BE2C (cell line): ENCODE measurements at regions not wholly inside any gene's neighbourhood (a gene's known extent, or its start where the extent isn't known, plus 50 kb on each side); places are given as distances from the start of the nearest gene placed in this dataset.

Source experiments
- DNase-seq: peaks from one replicate; pipeline ENCODE4 v3.0.0-alpha.2; 2020
- H3K27me3 ChIP-seq: fragments of 250-450 bp; sonication (Bioruptor Pico); 2 replicates; pipeline ENCODE4 v1.5.1; 2020; ENCODE audit warnings: mild to moderate bottlenecking
- H3K36me3 ChIP-seq: fragments of 250-450 bp; sonication (Bioruptor Pico); 2 replicates; pipeline ENCODE4 v1.5.1; 2020; ENCODE audit warnings: mild to moderate bottlenecking
- H3K4me1 ChIP-seq: fragments of 250-450 bp; sonication (Bioruptor Pico); 2 replicates; pipeline ENCODE4 v1.5.1; 2020
- H3K4me3 ChIP-seq: 2 replicates; pipeline ENCODE4 v1.5.1; 2011; ENCODE audit warnings: low read depth, low read length
- H3K9me3 ChIP-seq: fragments of 250-450 bp; sonication (Bioruptor Pico); 2 replicates; pipeline ENCODE4 v1.5.1; 2020
- CTCF ChIP-seq: IDR thresholded peaks from 2 replicates; pipeline ENCODE4 v1.5.1; 2012; ENCODE audit warnings: mild to moderate bottlenecking, low read depth, low read length

GRCh38 chr16:80874925-80875324 is 70.5 kb upstream of the CDYL2 start:
- no peak for TF ChIP-seq CTCF
- no peak for DNase-seq
- no peaks in the 10 kb centered on the region for H3K27me3 ChIP-seq

GRCh38 chr16:80862160-80862705 is 57.8 kb upstream of the CDYL2 start:
- no peak for DNase-seq
- Histone ChIP-seq H3K4me3 (no peak overlapping the region), H3K36me3 (no peaks in the 10 kb centered on the region), H3K9me3 (no peaks in the 10 kb centered on the region), H3K27me3 (no peaks in the 10 kb centered on the region), H3K4me1 (no peaks in the 10 kb centered on the region)
- no peak for TF ChIP-seq CTCF

More at GRCh38 chr16:80874925-80875324, 70.5 kb upstream of the CDYL2 start:
- Histone ChIP-seq H3K9me3 (no peaks in the 10 kb centered on the region), H3K4me3 (no peak overlapping the region), H3K4me1 (no peaks in the 10 kb centered on the region), H3K36me3 (no peaks in the 10 kb centered on the region)
